ENCODE measurements at regions not wholly inside any gene's neighbourhood (a gene's known extent, or its start where the extent isn't known, plus 50 kb on each side); places are given as distances from the start of the nearest gene placed in this dataset.

- TF ChIP-seq, protein P1, sequence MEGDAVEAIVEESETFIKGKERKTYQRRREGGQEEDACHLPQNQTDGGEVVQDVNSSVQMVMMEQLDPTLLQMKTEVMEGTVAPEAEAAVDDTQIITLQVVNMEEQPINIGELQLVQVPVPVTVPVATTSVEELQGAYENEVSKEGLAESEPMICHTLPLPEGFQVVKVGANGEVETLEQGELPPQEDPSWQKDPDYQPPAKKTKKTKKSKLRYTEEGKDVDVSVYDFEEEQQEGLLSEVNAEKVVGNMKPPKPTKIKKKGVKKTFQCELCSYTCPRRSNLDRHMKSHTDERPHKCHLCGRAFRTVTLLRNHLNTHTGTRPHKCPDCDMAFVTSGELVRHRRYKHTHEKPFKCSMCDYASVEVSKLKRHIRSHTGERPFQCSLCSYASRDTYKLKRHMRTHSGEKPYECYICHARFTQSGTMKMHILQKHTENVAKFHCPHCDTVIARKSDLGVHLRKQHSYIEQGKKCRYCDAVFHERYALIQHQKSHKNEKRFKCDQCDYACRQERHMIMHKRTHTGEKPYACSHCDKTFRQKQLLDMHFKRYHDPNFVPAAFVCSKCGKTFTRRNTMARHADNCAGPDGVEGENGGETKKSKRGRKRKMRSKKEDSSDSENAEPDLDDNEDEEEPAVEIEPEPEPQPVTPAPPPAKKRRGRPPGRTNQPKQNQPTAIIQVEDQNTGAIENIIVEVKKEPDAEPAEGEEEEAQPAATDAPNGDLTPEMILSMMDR (conservative IDR thresholded peaks at IDR 0.05; ENCODE audit: low read depth, low read length), result no peak
- TF ChIP-seq MXI1 (IDR thresholded peaks at IDR 0.05; ENCODE audit: borderline replicate concordance, low read depth, low read length) (no peak), SMC3 (IDR thresholded peaks at IDR 0.05; ENCODE audit: low read depth, low read length) (no peak), POLR2A (IDR thresholded peaks at IDR 0.05; ENCODE audit: low read depth, low read length) (no peak), FOS (IDR thresholded peaks at IDR 0.05; ENCODE audit: low read depth, low read length) (no peak), RCOR1 (IDR thresholded peaks at IDR 0.05; ENCODE audit: insufficient replicate concordance, low read length) (no peak), ELK1 (IDR thresholded peaks at IDR 0.05; ENCODE audit: borderline replicate concordance, low read depth, low read length) (no peak), MAZ (IDR thresholded peaks at IDR 0.05; ENCODE audit: borderline replicate concordance, low read depth, low read length) (no peak), RFX5 (IDR thresholded peaks at IDR 0.05; ENCODE audit: low read depth, low read length) (no peak)
- TF ChIP-seq, protein P2, sequence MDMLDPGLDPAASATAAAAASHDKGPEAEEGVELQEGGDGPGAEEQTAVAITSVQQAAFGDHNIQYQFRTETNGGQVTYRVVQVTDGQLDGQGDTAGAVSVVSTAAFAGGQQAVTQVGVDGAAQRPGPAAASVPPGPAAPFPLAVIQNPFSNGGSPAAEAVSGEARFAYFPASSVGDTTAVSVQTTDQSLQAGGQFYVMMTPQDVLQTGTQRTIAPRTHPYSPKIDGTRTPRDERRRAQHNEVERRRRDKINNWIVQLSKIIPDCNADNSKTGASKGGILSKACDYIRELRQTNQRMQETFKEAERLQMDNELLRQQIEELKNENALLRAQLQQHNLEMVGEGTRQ (IDR thresholded peaks at IDR 0.05; ENCODE audit: low read depth, low read length), result no peak
These were observed 144.6 kb upstream of the COL1A2 start for GRCh38 chr7:94250124-94250523.

Measured in IMR-90 (cell line).